Transverse colon (tissue), 3 donors: ENCODE measurements at regions not wholly inside any gene's neighbourhood (a gene's known extent, or its start where the extent isn't known, plus 50 kb on each side); places are given as distances from the start of the nearest gene placed in this dataset.

Experiments used
- CTCF ChIP-seq, 5 experiments: fragments of 200-600 bp in 3 of 5; fragments of 450-650 bp in 2 of 5; sonication (generic) in 3 of 5; IDR thresholded peaks; 1 replicate in 2 of 5; 2 replicates in 3 of 5; pipeline ENCODE4 v1.5.1; 2016 to 2017; ENCODE audit warnings: antibody characterized with exemption in 5 of 5, inconsistent platforms in 3 of 5, mild to moderate bottlenecking in 2 of 5, moderate library complexity in 1 of 5
- POLR2A ChIP-seq: fragments of 450-650 bp; IDR thresholded peaks from one replicate; pipeline ENCODE4 v1.6.1; 2016; ENCODE audit warnings: antibody characterized with exemption, mild to moderate bottlenecking, moderate library complexity

GRCh38 chr2:38494394-38494793 is 108.3 kb downstream of the HNRNPLL start:
- TF ChIP-seq CTCF (IDR thresholded peaks at IDR 0.05): no peak
- TF ChIP-seq POLR2A: no peak
